GM12874 (cell line): ENCODE measurements at regions not wholly inside any gene's neighbourhood (a gene's known extent, or its start where the extent isn't known, plus 50 kb on each side); places are given as distances from the start of the nearest gene placed in this dataset.

Experiments used
- CTCF ChIP-seq: IDR thresholded peaks from 2 replicates; pipeline ENCODE4 v1.5.1; 2011; ENCODE audit warnings: low read depth, mild to moderate bottlenecking, control low read depth, low read length, moderate library complexity; ENCODE audit not compliant: insufficient read depth

GRCh38 chr17:13372432-13372831, 229.3 kb downstream of the HS3ST3A1 start:
- no peak for TF ChIP-seq CTCF

- TF ChIP-seq CTCF: no peak
Observed at GRCh38 chr17:13367154-13367553, 234.6 kb downstream of the HS3ST3A1 start.

GRCh38 chr17:13365331-13365730, 236.4 kb downstream of the HS3ST3A1 start:
- TF ChIP-seq CTCF: no peak

GRCh38 chr17:13363771-13364170, 238.0 kb downstream of the HS3ST3A1 start:
- no peak for TF ChIP-seq CTCF

- TF ChIP-seq CTCF: no peak
Observed at GRCh38 chr17:13362341-13363122, 239.2 kb downstream of the HS3ST3A1 start.

- TF ChIP-seq CTCF: no peak
Observed at GRCh38 chr17:13359774-13360173, 242.0 kb downstream of the HS3ST3A1 start.

GRCh38 chr17:13355054-13355453, 246.7 kb downstream of the HS3ST3A1 start:
- TF ChIP-seq CTCF: no peak

GRCh38 chr17:13353590-13353989, 248.1 kb downstream of the HS3ST3A1 start:
- TF ChIP-seq CTCF: no peak
